Uterus (tissue), 2 donors: ENCODE measurements at regions not wholly inside any gene's neighbourhood (a gene's known extent, or its start where the extent isn't known, plus 50 kb on each side); places are given as distances from the start of the nearest gene placed in this dataset.

Experiments
- POLR2A ChIP-seq, 2 donors: fragments of 450-650 bp; IDR thresholded peaks; one replicate each; pipeline ENCODE4 v1.6.1; 2016; ENCODE audit warnings: antibody characterized with exemption in 2 of 2, mild to moderate bottlenecking in 1 of 2, moderate library complexity in 1 of 2
- TF ChIP-seq, protein P1 (sequence below), 4 experiments: fragments of 200-600 bp in 2 of 4; fragments of 450-650 bp in 2 of 4; sonication (generic) in 2 of 4; IDR thresholded peaks; one replicate each; pipeline ENCODE4 v1.5.1; 2016 to 2019; ENCODE audit warnings: antibody characterized with exemption in 4 of 4, mild to moderate bottlenecking in 2 of 4, moderate library complexity in 1 of 4

DNA sequence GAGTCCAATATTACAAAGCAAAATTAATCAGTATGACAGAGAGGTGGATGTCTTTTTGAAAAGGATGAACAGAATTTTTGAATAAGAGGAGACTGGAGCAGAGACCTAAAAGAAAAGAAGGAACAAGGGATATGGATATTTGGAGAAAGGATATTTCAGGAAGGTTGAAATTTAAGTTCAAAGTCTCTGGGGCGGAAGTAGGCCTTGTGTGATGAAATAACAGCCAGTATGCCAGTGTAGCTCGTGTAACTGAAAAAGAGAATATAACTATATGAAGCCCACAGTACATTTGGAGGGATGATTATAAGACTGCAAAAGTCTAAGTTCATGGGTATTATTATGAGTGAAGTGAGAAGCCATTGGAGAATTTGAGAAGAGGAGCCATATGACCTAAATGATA, 766.7 kb downstream of the GBE1 start:
- no peak for TF ChIP-seq POLR2A (IDR thresholded peaks at IDR 0.05)
- TF ChIP-seq, protein P1, sequence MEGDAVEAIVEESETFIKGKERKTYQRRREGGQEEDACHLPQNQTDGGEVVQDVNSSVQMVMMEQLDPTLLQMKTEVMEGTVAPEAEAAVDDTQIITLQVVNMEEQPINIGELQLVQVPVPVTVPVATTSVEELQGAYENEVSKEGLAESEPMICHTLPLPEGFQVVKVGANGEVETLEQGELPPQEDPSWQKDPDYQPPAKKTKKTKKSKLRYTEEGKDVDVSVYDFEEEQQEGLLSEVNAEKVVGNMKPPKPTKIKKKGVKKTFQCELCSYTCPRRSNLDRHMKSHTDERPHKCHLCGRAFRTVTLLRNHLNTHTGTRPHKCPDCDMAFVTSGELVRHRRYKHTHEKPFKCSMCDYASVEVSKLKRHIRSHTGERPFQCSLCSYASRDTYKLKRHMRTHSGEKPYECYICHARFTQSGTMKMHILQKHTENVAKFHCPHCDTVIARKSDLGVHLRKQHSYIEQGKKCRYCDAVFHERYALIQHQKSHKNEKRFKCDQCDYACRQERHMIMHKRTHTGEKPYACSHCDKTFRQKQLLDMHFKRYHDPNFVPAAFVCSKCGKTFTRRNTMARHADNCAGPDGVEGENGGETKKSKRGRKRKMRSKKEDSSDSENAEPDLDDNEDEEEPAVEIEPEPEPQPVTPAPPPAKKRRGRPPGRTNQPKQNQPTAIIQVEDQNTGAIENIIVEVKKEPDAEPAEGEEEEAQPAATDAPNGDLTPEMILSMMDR (IDR thresholded peaks at IDR 0.05), result no peak
